ENCODE measurements at regions not wholly inside any gene's neighbourhood (a gene's known extent, or its start where the extent isn't known, plus 50 kb on each side); places are given as distances from the start of the nearest gene placed in this dataset.

- H3K23ac ChIP-seq (ENCODE audit: insufficient read length, low read depth, low read length), result no peak overlapping the region
- H3K9ac ChIP-seq (ENCODE audit: extremely low read depth, insufficient read length, low read length), result no peak overlapping the region
- H4K91ac ChIP-seq (ENCODE audit: insufficient read length, low read depth, low read length), result no peak overlapping the region
- H3K9me3 ChIP-seq (ENCODE audit: control insufficient read depth, low read depth, low read length), result no peaks in the 10 kb centered on the region
- Mint-ChIP-seq H3K9me3 (peaks cover 9 to 16% of the 10 kb centered on the region in 2 experiments), H3K36me3 (ENCODE audit: insufficient read depth in 1 of 3, low read depth in 3 of 3) (peaks cover 0 to 10% (median 2%) of the 10 kb centered on the region in 3 experiments; a peak in 4 of 7 replicates), H3K4me1 (peaks cover 2 to 12% of the 10 kb centered on the region in 2 experiments; a peak in 2 of 4 replicates), H3K27me3 (ENCODE audit: low read depth) (no peaks in the 10 kb centered on the region), H3K4me3 (no peak overlapping the region), H3K27ac (no peak overlapping the region)
- H3K4me2 ChIP-seq (ENCODE audit: insufficient read depth, insufficient read length, low read length), result no peak overlapping the region
- no peak overlapping the region for H4K5ac ChIP-seq (ENCODE audit: insufficient read length, low read depth, low read length)
- H3K79me2 ChIP-seq (ENCODE audit: insufficient read depth, low read length), result no peaks in the 10 kb centered on the region
- no peak overlapping the region for H2BK15ac ChIP-seq (ENCODE audit: low read depth, low read length)
- no peak overlapping the region for H4K8ac ChIP-seq (replicated peaks; ENCODE audit: insufficient read length, low read depth, low read length)
- no peak overlapping the region for H2BK20ac ChIP-seq (ENCODE audit: low read depth, low read length, poor library complexity, severe bottlenecking)
- no peak overlapping the region for H3K4ac ChIP-seq (ENCODE audit: low read depth, low read length)
- no peak overlapping the region for H2AK5ac ChIP-seq (ENCODE audit: insufficient read length, low read length)
- H3K18ac ChIP-seq (ENCODE audit: insufficient read length, low read depth, low read length), result no peak overlapping the region
- H4K20me1 ChIP-seq (ENCODE audit: control insufficient read depth, insufficient read depth, insufficient read length), result no peaks in the 10 kb centered on the region
- H3K79me1 ChIP-seq (ENCODE audit: insufficient read depth, low read depth, low read length, poor library complexity, severe bottlenecking), result no peaks in the 10 kb centered on the region
- H2BK5ac ChIP-seq (ENCODE audit: insufficient read length, low read length), result no peak overlapping the region
- TF ChIP-seq CTCF (conservative IDR thresholded peaks at IDR 0.05), result no peak
- no peak overlapping the region for H3K56ac ChIP-seq (ENCODE audit: insufficient read length, low read depth, low read length)
- no peaks in the 10 kb centered on the region; the same call in 1 of the 2 replicates for H3K4me1 ChIP-seq (ENCODE audit: insufficient read depth, low read length)
- WGBS (ENCODE audit: extremely low coverage, insufficient read length, low lambda C conversion rate), result no CpG with 5 or more reads among the region's 1 CpG
- no peaks in the 10 kb centered on the region for H3K27me3 ChIP-seq (ENCODE audit: insufficient read depth, low read length)
- no peak overlapping the region for H2BK12ac ChIP-seq (ENCODE audit: insufficient read length, low read depth, low read length)
- DNase-seq, result no peak
- H2BK120ac ChIP-seq (ENCODE audit: low read depth, low read length, poor library complexity, severe bottlenecking), result no peak overlapping the region
- H3K14ac ChIP-seq (ENCODE audit: insufficient read depth, low read length), result no peak overlapping the region
- H3K23me2 ChIP-seq (ENCODE audit: insufficient read length, low read depth, low read length, poor library complexity, severe bottlenecking), result no peaks in the 10 kb centered on the region
- no peak overlapping the region for H3T11ph ChIP-seq (ENCODE audit: low read length)
- H3K27ac ChIP-seq (ENCODE audit: insufficient read length, low read depth, low read length), result no peak overlapping the region
- H2AFZ ChIP-seq (ENCODE audit: low read length), result no peak overlapping the region
These were observed 211.9 kb downstream of the CENPW start for GRCh38 chr6:126551832-126552231.

All from H9 (cell line).